ACC112 (cell line): ENCODE measurements at regions not wholly inside any gene's neighbourhood (a gene's known extent, or its start where the extent isn't known, plus 50 kb on each side); places are given as distances from the start of the nearest gene placed in this dataset.

ENCODE experiments used
- H2AFZ ChIP-seq: fragments of 200-600 bp; sonication (generic); one replicate; pipeline ENCODE4 v1.6.0; 2017; ENCODE audit warnings: antibody characterized with exemption, low read length; ENCODE audit not compliant: unreplicated experiment
- H3K27ac ChIP-seq: fragments of 200-600 bp; sonication (generic); 2 replicates; pipeline ENCODE4 v1.5.1; 2014; ENCODE audit warnings: low read depth, mild to moderate bottlenecking, antibody characterized with exemption, low read length, moderate library complexity
- H3K27me3 ChIP-seq: fragments of 200-600 bp; sonication (generic); 2 replicates; pipeline ENCODE4 v1.6.1; 2014; ENCODE audit warnings: mild to moderate bottlenecking, antibody characterized with exemption, low read length, moderate library complexity, mixed read lengths; ENCODE audit not compliant: insufficient read depth
- H3K36me3 ChIP-seq: fragments of 200-600 bp; sonication (generic); 2 replicates; pipeline ENCODE4 v1.6.1; 2016; ENCODE audit warnings: mild to moderate bottlenecking, antibody characterized with exemption, low read length, moderate library complexity, mixed read lengths; ENCODE audit not compliant: insufficient read depth
- H3K4me1 ChIP-seq: fragments of 200-600 bp; sonication (generic); one replicate; pipeline ENCODE4 v1.6.1; 2016; ENCODE audit warnings: low read length, mixed read lengths; ENCODE audit not compliant: insufficient read depth, unreplicated experiment, control insufficient read depth
- H3K4me3 ChIP-seq: fragments of 200-600 bp; sonication (generic); 2 replicates; pipeline ENCODE4 v1.5.1; 2014; ENCODE audit warnings: mild to moderate bottlenecking, low read depth, low read length
- H3K79me2 ChIP-seq: fragments of 200-600 bp; sonication (generic); one replicate; pipeline ENCODE4 v1.6.0; 2016; ENCODE audit warnings: low read length; ENCODE audit not compliant: control insufficient read depth, unreplicated experiment, insufficient read depth

- no peaks in the 10 kb centered on the region for H3K36me3 ChIP-seq
- H3K4me1 ChIP-seq = no peaks in the 10 kb centered on the region
- H3K27me3 ChIP-seq = peaks cover 8% of the 10 kb centered on the region
- H3K79me2 ChIP-seq = no peaks in the 10 kb centered on the region
- H3K4me3 ChIP-seq = no peak overlapping the region
- H3K27ac ChIP-seq = no peak overlapping the region
- H2AFZ ChIP-seq = no peak overlapping the region
These were observed 81.1 kb downstream of the STMND1 start for GRCh38 chr6:17182961-17183360.

GRCh38 chr6:17186925-17187324 is 85.1 kb downstream of the STMND1 start:
- Histone ChIP-seq H3K36me3 (no peaks in the 10 kb centered on the region), H3K79me2 (no peaks in the 10 kb centered on the region), H3K4me1 (no peaks in the 10 kb centered on the region), H3K27ac (no peak overlapping the region), H3K27me3 (peaks cover 12% of the 10 kb centered on the region), H3K4me3 (no peak overlapping the region), H2AFZ (no peak overlapping the region)

DNA sequence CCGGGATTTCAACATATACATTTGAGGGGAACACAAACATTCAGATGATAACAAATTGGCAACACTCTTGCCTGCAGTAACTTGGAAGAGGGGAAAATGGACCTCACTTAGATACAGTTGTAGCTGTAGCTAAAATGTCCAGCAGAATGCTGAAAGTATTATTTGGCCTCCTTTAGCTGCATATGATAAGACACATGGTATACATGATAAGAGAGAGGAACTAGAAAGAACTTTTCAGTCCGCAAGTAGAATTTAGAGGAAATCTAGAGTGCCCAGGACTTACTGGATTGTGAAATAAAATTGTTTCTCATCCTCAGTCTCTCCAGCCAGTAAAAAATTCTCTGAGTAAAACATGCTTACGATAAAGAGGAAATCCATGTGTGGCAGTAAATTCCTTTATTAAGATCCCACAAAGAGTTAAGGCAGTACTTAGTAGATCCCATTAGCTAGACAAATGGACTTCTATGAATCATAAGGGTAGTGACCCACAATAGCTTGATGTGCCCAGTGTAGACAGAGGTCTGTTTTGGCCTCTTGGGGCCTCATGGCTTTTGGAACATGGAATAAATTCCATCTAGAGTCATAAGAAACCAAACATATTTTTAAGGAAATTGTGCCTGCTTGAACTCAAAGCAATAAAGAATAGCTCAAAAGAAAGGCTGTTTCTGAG is 87.9 kb upstream of the RBM24 start:
- Histone ChIP-seq H3K27ac (no peak overlapping the region), H3K27me3 (peaks cover 15% of the 10 kb centered on the region), H2AFZ (no peak overlapping the region), H3K4me1 (no peaks in the 10 kb centered on the region), H3K79me2 (no peaks in the 10 kb centered on the region), H3K4me3 (no peak overlapping the region), H3K36me3 (no peaks in the 10 kb centered on the region)

DNA sequence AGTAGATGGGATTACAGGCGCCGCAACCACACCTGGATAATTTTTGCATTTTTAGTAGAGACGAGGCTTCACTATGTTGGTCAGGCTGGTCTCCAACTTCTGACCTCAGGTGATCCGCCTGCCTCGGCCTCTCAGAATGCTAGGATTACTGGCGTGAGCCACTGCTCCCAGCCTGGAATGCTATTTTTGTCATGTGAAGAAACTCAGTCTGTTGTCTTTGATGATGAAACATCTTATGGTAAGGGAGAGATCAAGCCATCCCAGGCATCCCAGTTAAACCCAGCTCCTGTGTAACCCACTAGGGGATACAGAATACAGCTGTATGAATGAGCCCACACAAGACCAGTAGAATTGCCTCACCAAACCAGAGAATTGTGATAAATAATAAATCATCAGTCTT is 83.6 kb upstream of the RBM24 start:
- H3K4me1 ChIP-seq = no peaks in the 10 kb centered on the region

GRCh38 chr6:17200395-17200794 is 80.8 kb upstream of the RBM24 start:
- Histone ChIP-seq H3K4me3 (no peak overlapping the region), H3K27ac (no peak overlapping the region), H2AFZ (no peak overlapping the region), H3K79me2 (no peaks in the 10 kb centered on the region), H3K27me3 (no peaks in the 10 kb centered on the region), H3K36me3 (no peaks in the 10 kb centered on the region), H3K4me1 (no peaks in the 10 kb centered on the region)

More for the DNA sequence above, 83.6 kb upstream of the RBM24 start:
- Histone ChIP-seq H2AFZ (no peak overlapping the region), H3K79me2 (no peaks in the 10 kb centered on the region), H3K27me3 (peaks cover 4% of the 10 kb centered on the region; the same call in 1 of the 2 replicates), H3K36me3 (no peaks in the 10 kb centered on the region), H3K4me3 (no peak overlapping the region), H3K27ac (no peak overlapping the region)

- H3K4me1 ChIP-seq = no peaks in the 10 kb centered on the region
- no peak overlapping the region for H3K4me3 ChIP-seq
- no peaks in the 10 kb centered on the region for H3K27me3 ChIP-seq
- H3K36me3 ChIP-seq = no peaks in the 10 kb centered on the region
- H2AFZ ChIP-seq = no peak overlapping the region
- no peak overlapping the region for H3K27ac ChIP-seq
- H3K79me2 ChIP-seq = no peaks in the 10 kb centered on the region
These were observed 78.6 kb upstream of the RBM24 start for GRCh38 chr6:17202526-17202925.

GRCh38 chr6:17204533-17204932 is 76.6 kb upstream of the RBM24 start:
- Histone ChIP-seq H3K4me1 (no peaks in the 10 kb centered on the region), H2AFZ (no peak overlapping the region), H3K27me3 (no peaks in the 10 kb centered on the region), H3K4me3 (no peak overlapping the region), H3K36me3 (no peaks in the 10 kb centered on the region), H3K27ac (no peak overlapping the region), H3K79me2 (no peaks in the 10 kb centered on the region)

DNA sequence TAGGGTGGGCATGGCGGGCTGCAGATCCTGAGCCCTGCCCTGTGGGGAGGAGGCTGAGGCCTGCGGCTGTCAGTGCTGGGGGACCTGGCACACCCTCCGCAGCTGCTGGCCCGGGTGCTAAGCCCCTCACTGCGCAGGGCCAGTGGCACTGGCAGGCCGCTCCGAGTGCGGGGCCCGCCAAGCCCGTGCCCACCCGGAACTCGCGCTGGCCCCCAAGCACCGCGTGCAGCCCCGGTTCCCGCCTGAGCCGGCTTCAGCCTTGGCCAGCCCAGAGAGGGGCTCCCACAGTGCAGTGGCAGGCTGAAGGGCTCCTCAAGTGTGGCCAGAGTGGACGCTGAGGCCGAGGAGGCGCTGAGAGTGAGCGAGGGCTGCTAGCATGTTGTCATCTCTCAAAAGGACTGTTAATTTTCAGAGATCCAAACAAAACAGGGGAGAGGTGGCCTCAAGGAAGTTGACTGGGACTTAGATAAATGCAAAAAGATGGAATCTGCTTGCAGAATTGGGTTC is 74.5 kb upstream of the RBM24 start:
- H3K27me3 ChIP-seq = no peaks in the 10 kb centered on the region
- H3K27ac ChIP-seq = no peak overlapping the region
- H3K36me3 ChIP-seq = no peaks in the 10 kb centered on the region
- no peaks in the 10 kb centered on the region for H3K4me1 ChIP-seq
- no peak overlapping the region for H3K4me3 ChIP-seq
- H3K79me2 ChIP-seq = no peaks in the 10 kb centered on the region
- no peak overlapping the region for H2AFZ ChIP-seq

DNA sequence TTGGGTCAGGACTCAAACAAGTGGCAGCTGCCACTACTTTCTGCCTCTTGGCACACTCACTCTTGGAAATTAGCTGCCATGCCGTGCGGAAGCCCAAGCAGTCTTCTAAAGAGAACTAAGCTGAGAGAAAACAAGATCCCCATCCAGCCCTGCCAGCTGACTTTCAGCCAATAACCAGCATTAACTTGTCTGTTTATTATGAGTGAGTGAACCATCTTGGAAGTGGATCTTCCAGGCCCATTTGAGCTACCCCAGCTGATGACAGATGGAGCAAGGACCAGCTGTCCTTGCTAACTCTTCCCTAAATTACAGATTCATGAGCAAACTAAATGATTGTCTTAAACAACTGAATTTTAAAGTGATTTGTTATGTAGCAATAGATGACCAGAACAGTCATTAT is 73.9 kb upstream of the RBM24 start:
- no peaks in the 10 kb centered on the region for H3K4me1 ChIP-seq
- no peaks in the 10 kb centered on the region for H3K27me3 ChIP-seq
- H3K79me2 ChIP-seq = no peaks in the 10 kb centered on the region
- no peak overlapping the region for H3K27ac ChIP-seq
- H3K36me3 ChIP-seq = no peaks in the 10 kb centered on the region
- no peak overlapping the region for H3K4me3 ChIP-seq
- H2AFZ ChIP-seq = no peak overlapping the region

DNA sequence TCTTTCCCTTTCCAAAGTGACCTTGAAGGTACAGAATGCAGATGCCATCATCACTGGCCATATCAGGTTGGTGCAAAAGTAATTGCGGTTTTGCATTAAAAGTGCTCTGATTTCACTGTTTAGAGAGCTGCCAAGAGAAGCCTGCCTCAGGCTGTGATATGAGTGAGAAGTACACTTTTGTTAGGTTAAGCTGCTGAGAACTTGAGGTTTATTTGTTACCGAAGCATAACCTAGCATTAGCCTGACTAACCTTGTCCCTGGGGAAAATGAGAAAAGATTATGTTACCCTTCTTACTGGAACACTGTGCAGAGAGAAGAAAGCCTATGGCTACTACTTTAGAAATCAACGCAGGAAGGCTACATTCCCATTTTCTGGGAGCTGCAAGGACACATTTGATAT is 70.5 kb upstream of the RBM24 start:
- no peak overlapping the region for H3K4me3 ChIP-seq
- H3K79me2 ChIP-seq = no peaks in the 10 kb centered on the region
- H3K27me3 ChIP-seq = no peaks in the 10 kb centered on the region
- H2AFZ ChIP-seq = no peak overlapping the region
- H3K36me3 ChIP-seq = no peaks in the 10 kb centered on the region
- H3K27ac ChIP-seq = no peak overlapping the region
- no peaks in the 10 kb centered on the region for H3K4me1 ChIP-seq

DNA sequence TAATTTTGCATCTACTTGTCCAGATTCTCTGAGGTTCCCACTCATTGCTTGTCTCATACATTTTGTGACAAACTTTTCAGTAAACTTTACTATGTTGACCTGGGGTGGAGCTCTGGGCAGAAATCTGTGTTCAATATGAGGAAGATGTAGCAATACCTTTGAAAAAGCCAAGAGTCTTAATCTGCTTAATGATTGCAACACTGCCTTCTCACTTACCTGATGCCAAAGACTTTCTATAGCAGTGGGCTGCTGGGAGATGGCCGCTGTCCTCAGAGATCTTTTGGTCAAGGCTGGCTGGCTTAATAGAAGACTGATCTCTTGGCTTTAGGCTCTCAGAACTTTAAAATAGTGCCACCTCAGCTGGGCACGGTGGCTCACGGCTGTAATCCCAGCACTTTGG is 70.1 kb upstream of the RBM24 start:
- Histone ChIP-seq H3K79me2 (no peaks in the 10 kb centered on the region), H3K4me1 (no peaks in the 10 kb centered on the region), H3K27me3 (no peaks in the 10 kb centered on the region), H3K36me3 (no peaks in the 10 kb centered on the region), H3K4me3 (no peak overlapping the region), H3K27ac (no peak overlapping the region), H2AFZ (no peak overlapping the region)
